Rectal smooth muscle tissue (tissue), 1 donor: ENCODE measurements at regions not wholly inside any gene's neighbourhood (a gene's known extent, or its start where the extent isn't known, plus 50 kb on each side); places are given as distances from the start of the nearest gene placed in this dataset.

Experiments used
- H3K27ac ChIP-seq: one replicate; pipeline ENCODE4 v1.7.0; 2013; ENCODE audit warnings: low read depth, low read length, inconsistent platforms
- H3K27me3 ChIP-seq: one replicate; pipeline ENCODE4 v1.7.0; 2013; ENCODE audit warnings: low read length; ENCODE audit not compliant: control insufficient read depth, insufficient read depth
- H3K36me3 ChIP-seq: one replicate; pipeline ENCODE4 v1.7.0; 2013; ENCODE audit warnings: low read length; ENCODE audit not compliant: control insufficient read depth, insufficient read depth
- H3K4me1 ChIP-seq: one replicate; pipeline ENCODE4 v1.7.0; 2013; ENCODE audit warnings: low read length; ENCODE audit not compliant: control insufficient read depth, insufficient read depth
- H3K4me3 ChIP-seq: one replicate; pipeline ENCODE4 v1.7.0; 2013; ENCODE audit warnings: low read length
- H3K9ac ChIP-seq: one replicate; pipeline ENCODE4 v1.7.0; 2013; ENCODE audit warnings: low read length

- Histone ChIP-seq H3K36me3 (no peaks in the 10 kb centered on the region), H3K27ac (no peak overlapping the region), H3K9ac (no peak overlapping the region), H3K4me1 (no peaks in the 10 kb centered on the region), H3K27me3 (no peaks in the 10 kb centered on the region), H3K4me3 (no peak overlapping the region)
Measured at GRCh38 chr20:52401431-52401830, 209.9 kb upstream of the ZFP64 start.

DNA sequence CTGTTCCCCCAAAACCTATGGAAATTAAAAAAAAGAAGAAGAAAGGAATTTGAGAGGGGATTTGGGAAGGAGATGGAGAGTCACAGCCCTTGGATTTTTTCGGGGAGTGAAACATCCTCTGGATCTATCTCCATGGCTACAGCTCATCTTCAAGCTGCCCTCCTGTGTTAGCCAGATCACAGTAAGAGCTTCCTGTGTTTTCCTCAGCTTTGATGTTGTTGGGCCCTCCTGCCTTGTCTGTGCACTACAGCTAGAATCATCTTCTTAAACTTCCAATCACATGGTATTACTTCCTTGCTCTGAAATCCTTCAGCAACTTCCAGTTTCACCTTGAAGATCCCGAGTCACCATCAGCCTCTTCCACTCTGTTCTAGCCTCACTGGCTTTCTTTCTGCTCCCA lies 207.8 kb upstream of the ZFP64 start:
- H3K36me3 ChIP-seq: no peaks in the 10 kb centered on the region
- no peak overlapping the region for H3K27ac ChIP-seq
- no peaks in the 10 kb centered on the region for H3K27me3 ChIP-seq
- H3K9ac ChIP-seq: no peak overlapping the region
- no peaks in the 10 kb centered on the region for H3K4me1 ChIP-seq
- H3K4me3 ChIP-seq: no peak overlapping the region

GRCh38 chr20:52389606-52390005 lies 198.0 kb upstream of the ZFP64 start:
- Histone ChIP-seq H3K4me3 (no peak overlapping the region), H3K27ac (no peak overlapping the region), H3K4me1 (no peaks in the 10 kb centered on the region), H3K27me3 (no peaks in the 10 kb centered on the region), H3K36me3 (no peaks in the 10 kb centered on the region), H3K9ac (no peak overlapping the region)

- H3K27me3 ChIP-seq: no peaks in the 10 kb centered on the region
- H3K4me1 ChIP-seq: no peaks in the 10 kb centered on the region
- H3K4me3 ChIP-seq: no peak overlapping the region
- H3K27ac ChIP-seq: no peak overlapping the region
- H3K9ac ChIP-seq: no peak overlapping the region
- no peaks in the 10 kb centered on the region for H3K36me3 ChIP-seq
Measured at GRCh38 chr20:52383995-52384621, 192.5 kb upstream of the ZFP64 start.

DNA sequence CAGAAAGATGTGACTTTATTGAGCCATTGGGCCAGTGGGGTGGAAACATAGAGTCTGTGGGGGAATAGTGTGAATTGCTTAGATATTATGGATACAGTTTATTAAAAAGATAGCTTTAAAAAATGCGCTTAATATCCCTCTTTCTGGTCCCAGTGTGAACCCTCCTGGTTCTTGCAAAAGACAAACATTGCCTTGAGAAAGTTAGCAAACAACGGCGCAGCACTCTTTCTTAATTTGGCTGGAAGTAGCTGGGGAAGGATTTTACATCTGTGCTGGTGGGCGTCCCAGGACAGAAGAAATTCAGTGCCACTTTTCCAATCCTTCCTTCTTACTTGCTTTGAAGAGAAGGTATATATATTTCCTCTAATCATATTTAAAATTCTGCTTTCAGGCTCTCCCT lies 191.4 kb upstream of the ZFP64 start:
- H3K27me3 ChIP-seq: no peaks in the 10 kb centered on the region

DNA sequence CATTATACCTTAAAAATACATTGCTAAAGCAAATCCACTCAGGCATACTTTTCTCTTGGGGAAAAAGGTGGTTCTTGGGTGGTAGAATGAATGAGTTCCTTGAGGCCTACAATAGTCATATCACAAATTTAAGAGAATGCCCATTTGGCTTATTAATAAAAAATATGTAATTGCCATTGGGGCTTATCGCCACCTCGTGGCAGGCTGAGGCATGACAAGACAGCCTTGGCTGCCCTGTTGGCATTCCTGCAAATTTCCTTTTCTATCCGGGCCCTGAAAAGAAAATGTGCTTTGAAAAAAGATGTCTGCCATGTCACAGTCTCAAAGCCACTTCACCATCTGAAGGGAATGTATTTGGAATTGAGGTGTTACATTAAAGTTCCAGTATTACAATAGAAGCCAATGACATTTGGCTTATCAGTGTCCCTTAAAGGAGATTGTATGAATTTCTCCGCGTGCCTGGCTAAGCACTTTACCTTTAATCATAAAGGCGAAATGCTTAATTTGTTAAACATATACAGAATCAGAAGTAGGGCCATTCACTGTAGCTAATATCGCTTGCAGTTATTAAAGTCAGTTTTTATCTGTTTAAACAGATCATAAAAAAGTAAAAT lies 188.3 kb upstream of the ZFP64 start:
- Histone ChIP-seq H3K9ac (no peak overlapping the region), H3K4me1 (no peaks in the 10 kb centered on the region)

More for the DNA sequence above, 191.4 kb upstream of the ZFP64 start:
- no peak overlapping the region for H3K4me3 ChIP-seq
- H3K9ac ChIP-seq: no peak overlapping the region
- H3K27ac ChIP-seq: no peak overlapping the region
- H3K4me1 ChIP-seq: no peaks in the 10 kb centered on the region
- H3K36me3 ChIP-seq: no peaks in the 10 kb centered on the region

GRCh38 chr20:52372169-52372568 lies 180.6 kb upstream of the ZFP64 start:
- Histone ChIP-seq H3K27me3 (no peaks in the 10 kb centered on the region), H3K27ac (no peak overlapping the region), H3K9ac (no peak overlapping the region), H3K4me3 (no peak overlapping the region), H3K36me3 (no peaks in the 10 kb centered on the region), H3K4me1 (no peaks in the 10 kb centered on the region)

More for the DNA sequence above, 188.3 kb upstream of the ZFP64 start:
- Histone ChIP-seq H3K27ac (no peak overlapping the region), H3K27me3 (no peaks in the 10 kb centered on the region), H3K36me3 (no peaks in the 10 kb centered on the region), H3K4me3 (no peak overlapping the region)

DNA sequence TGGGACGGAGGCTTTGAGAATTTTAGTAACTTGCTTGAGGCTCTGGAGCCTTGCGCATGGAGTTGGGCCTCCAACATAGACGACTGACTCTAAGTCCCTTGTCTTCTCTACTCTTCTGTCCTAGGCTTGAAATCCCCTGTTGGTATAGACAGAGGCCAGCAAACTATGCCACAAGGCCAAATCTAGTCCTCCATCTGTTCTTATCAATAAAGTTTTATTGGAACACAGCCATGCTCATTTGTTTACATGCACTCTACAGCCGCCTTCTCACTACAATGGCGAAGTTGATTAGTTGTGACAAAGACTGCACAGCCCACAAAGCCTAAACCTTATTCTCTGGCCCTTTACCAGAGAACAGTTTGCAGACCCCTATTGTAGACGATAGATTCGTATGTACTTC lies 174.1 kb upstream of the ZFP64 start:
- Histone ChIP-seq H3K27ac (no peak overlapping the region), H3K9ac (no peak overlapping the region), H3K4me1 (no peaks in the 10 kb centered on the region), H3K36me3 (no peaks in the 10 kb centered on the region), H3K4me3 (no peak overlapping the region), H3K27me3 (no peaks in the 10 kb centered on the region)

DNA sequence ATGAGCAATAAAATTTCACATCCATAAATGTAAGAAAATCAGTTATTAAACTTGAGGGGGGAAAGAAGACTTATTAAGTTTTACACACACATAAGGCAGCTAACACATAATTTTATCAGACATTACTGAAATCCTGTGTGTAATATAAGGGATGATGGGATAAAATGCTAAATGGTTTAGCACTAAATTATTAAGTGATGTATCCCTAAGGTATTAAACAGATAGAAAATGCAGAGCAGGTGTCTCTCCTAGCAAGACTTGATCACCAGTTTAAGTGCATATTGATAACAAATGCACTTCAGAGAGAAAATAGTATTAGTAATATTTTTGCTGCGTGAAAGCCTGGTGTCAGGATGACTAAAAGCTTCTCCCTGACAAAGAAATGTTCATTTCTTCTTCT lies 172.8 kb upstream of the ZFP64 start:
- Histone ChIP-seq H3K36me3 (no peaks in the 10 kb centered on the region), H3K27ac (no peak overlapping the region), H3K27me3 (no peaks in the 10 kb centered on the region), H3K4me1 (no peaks in the 10 kb centered on the region), H3K4me3 (no peak overlapping the region), H3K9ac (no peak overlapping the region)

DNA sequence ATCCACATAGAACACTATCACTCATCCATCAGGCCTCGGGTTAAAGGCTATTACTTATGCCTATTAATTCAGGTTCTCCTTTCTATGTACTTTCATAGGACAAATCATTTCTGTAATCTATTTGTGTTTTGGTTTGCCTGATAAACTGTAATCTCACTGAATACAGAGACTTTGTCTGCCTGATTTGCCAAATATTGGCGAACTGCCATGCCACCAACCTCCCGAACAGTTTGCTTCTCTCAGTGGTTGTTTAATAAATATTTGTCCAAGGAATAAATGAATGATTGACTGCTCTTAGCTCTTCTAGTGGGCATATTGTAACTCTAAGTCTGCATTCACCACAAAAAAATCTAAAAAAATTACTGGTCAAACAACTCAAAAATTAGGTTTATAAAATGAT lies 170.1 kb upstream of the ZFP64 start:
- no peaks in the 10 kb centered on the region for H3K4me1 ChIP-seq
- H3K27ac ChIP-seq: no peak overlapping the region
- H3K4me3 ChIP-seq: no peak overlapping the region
- H3K36me3 ChIP-seq: no peaks in the 10 kb centered on the region
- no peak overlapping the region for H3K9ac ChIP-seq
- no peaks in the 10 kb centered on the region for H3K27me3 ChIP-seq

GRCh38 chr20:52349806-52350205 lies 158.2 kb upstream of the ZFP64 start:
- Histone ChIP-seq H3K36me3 (no peaks in the 10 kb centered on the region), H3K4me3 (no peak overlapping the region), H3K27me3 (no peaks in the 10 kb centered on the region), H3K4me1 (no peaks in the 10 kb centered on the region), H3K9ac (no peak overlapping the region), H3K27ac (no peak overlapping the region)

- H3K9ac ChIP-seq: no peak overlapping the region
- no peaks in the 10 kb centered on the region for H3K27me3 ChIP-seq
- H3K4me3 ChIP-seq: no peak overlapping the region
- H3K27ac ChIP-seq: no peak overlapping the region
- H3K36me3 ChIP-seq: no peaks in the 10 kb centered on the region
- H3K4me1 ChIP-seq: no peaks in the 10 kb centered on the region
Measured at GRCh38 chr20:52348434-52348833, 156.9 kb upstream of the ZFP64 start.

GRCh38 chr20:52346797-52347196 lies 155.2 kb upstream of the ZFP64 start:
- H3K9ac ChIP-seq: no peak overlapping the region
- no peaks in the 10 kb centered on the region for H3K36me3 ChIP-seq
- H3K27ac ChIP-seq: no peak overlapping the region
- H3K4me1 ChIP-seq: no peaks in the 10 kb centered on the region
- H3K4me3 ChIP-seq: no peak overlapping the region
- no peaks in the 10 kb centered on the region for H3K27me3 ChIP-seq
